ENCODE measurements at regions not wholly inside any gene's neighbourhood (a gene's known extent, or its start where the extent isn't known, plus 50 kb on each side); places are given as distances from the start of the nearest gene placed in this dataset.

DNA sequence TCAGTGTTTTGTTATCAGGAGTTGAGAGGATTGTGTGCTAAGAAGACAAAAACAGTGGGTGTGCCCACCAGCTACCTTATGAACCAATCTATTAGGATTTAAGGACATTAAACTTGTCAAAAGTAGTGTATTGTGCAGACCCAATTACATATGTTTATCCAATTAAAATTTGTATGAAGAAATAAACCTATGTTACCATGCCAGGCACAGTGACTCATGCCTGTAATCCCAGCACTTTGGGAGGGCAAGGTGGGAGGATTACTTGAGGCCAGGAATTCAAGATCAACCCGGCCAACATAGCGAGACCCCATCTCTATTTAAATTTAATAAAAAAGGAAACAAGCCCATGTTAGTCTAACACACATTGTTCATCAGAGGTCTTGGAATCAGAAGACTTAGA lies 162.2 kb downstream of the IRS1 start:
- TF ChIP-seq, protein P1, sequence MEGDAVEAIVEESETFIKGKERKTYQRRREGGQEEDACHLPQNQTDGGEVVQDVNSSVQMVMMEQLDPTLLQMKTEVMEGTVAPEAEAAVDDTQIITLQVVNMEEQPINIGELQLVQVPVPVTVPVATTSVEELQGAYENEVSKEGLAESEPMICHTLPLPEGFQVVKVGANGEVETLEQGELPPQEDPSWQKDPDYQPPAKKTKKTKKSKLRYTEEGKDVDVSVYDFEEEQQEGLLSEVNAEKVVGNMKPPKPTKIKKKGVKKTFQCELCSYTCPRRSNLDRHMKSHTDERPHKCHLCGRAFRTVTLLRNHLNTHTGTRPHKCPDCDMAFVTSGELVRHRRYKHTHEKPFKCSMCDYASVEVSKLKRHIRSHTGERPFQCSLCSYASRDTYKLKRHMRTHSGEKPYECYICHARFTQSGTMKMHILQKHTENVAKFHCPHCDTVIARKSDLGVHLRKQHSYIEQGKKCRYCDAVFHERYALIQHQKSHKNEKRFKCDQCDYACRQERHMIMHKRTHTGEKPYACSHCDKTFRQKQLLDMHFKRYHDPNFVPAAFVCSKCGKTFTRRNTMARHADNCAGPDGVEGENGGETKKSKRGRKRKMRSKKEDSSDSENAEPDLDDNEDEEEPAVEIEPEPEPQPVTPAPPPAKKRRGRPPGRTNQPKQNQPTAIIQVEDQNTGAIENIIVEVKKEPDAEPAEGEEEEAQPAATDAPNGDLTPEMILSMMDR (IDR thresholded peaks at IDR 0.05): no peak
- no peak for TF ChIP-seq POLR2A (IDR thresholded peaks at IDR 0.05)
- 90 to 100% methylated on average over 2 of the region's 2 CpGs for WGBS, 2 donors
- intact Hi-C loops (cut with DNase I): no loop called here

DNA sequence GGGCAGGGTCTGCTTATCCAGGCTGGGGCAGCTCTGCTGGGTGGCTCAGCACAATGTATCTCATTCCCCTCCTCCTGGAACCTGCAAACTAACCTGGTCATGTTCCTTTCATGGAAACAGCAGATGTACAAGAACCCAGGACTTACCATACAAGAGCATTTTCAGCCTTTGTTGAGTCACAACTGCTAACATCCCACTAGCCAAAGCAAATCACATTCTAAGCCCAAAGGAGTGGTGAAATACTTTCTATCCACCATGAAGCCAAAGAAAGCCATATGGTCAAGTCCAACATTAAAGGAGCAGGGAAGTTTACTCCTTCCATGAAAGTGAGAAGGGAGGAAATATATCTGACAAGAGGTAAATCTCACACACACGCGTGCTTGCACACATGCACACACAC lies 163.0 kb downstream of the IRS1 start:
- TF ChIP-seq, protein P1 (IDR thresholded peaks at IDR 0.05): no peak
- no peak for TF ChIP-seq POLR2A (IDR thresholded peaks at IDR 0.05)
- Histone ChIP-seq H3K27me3 (no peaks in the 10 kb centered on the region), H3K36me3 (no peaks in the 10 kb centered on the region), H3K27ac (no peak overlapping the region), H3K4me1 (peaks cover 8 to 9% of the 10 kb centered on the region in 2 donors), H3K4me3 (replicated peaks in 1 of 3) (no peak overlapping the region), H3K9me3 (no peaks in the 10 kb centered on the region)
- 97 to 100% methylated on average over 2 of the region's 2 CpGs for WGBS, 2 donors
- DNase-seq: no peak
- intact Hi-C loops (cut with DNase I): no loop called here

More for the DNA sequence above, 162.2 kb downstream of the IRS1 start:
- DNase-seq: no peak
- H3K27me3 ChIP-seq: no peaks in the 10 kb centered on the region
- no peak overlapping the region for H3K27ac ChIP-seq
- no peaks in the 10 kb centered on the region for H3K9me3 ChIP-seq
- no peak overlapping the region for H3K4me3 ChIP-seq (replicated peaks in 1 of 3)
- H3K36me3 ChIP-seq: no peaks in the 10 kb centered on the region
- H3K4me1 ChIP-seq: peaks cover under 1% of the 10 kb centered on the region in 2 donors

- Histone ChIP-seq H3K4me3 (replicated peaks in 1 of 3) (no peak overlapping the region), H3K9me3 (no peaks in the 10 kb centered on the region), H3K36me3 (no peaks in the 10 kb centered on the region), H3K27me3 (no peaks in the 10 kb centered on the region), H3K4me1 (peaks cover 10% of the 10 kb centered on the region in 2 donors), H3K27ac (no peak overlapping the region)
- intact Hi-C loops (cut with DNase I): no loop called here
- WGBS, 2 donors: 91 to 96% methylated on average over 4 of the region's 4 CpGs
- no peak for DNase-seq
- TF ChIP-seq POLR2A (IDR thresholded peaks at IDR 0.05): no peak
- TF ChIP-seq, protein P1 (IDR thresholded peaks at IDR 0.05): no peak
Measured at GRCh38 chr2:226634943-226635604, 164.5 kb downstream of the IRS1 start.

DNA sequence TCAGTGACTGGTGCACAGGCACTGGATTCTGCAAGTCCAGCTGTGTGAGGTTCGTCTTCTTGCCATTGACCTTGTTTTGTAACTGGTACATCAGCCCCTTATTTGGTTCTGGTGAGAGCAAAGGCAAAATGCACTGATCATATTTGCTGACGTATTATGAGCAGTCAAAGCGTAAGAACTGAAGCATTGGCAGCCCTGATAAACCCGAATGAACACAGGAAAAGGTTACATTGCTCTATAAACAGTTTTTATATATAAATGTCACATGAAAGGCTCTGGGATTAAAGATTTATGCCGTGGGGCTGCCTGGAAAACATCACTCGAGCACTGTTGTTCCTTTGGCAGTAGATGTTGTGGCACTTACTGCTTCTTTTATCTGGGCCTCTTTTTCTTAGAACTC lies 167.9 kb downstream of the IRS1 start:
- 39 to 40% methylated on average over 6 of the region's 6 CpGs for WGBS, 2 donors
- intact Hi-C loops (cut with DNase I): no loop called here
- Histone ChIP-seq H3K36me3 (no peaks in the 10 kb centered on the region), H3K4me3 (replicated peaks in 1 of 3) (no peak overlapping the region), H3K27me3 (no peaks in the 10 kb centered on the region), H3K9me3 (no peaks in the 10 kb centered on the region), H3K4me1 (peaks cover 10 to 13% of the 10 kb centered on the region in 2 donors), H3K27ac (peak overlapping the region; percentile 42 to 64 (median 46))
- TF ChIP-seq, protein P1 (IDR thresholded peaks at IDR 0.05): no peak
- TF ChIP-seq POLR2A (IDR thresholded peaks at IDR 0.05): no peak
- no peak for DNase-seq

DNA sequence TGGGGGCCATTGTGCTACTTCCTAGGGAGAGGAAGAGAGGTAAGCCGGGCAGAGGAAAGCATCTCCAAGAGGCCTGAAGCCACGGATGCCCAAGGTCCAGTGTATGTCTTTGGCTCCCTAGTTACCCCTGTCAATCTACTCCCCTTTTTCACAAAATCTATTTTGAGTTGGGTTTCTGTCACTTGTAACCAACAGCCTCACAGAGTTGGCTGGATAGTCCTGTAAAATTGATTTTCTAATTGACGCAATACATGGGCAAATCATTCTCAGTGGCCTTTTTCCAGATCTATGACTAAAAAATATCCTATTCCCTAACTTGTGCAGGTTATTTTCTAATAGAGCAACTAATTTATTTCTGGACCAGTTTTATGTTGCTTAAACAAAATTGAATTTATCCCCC lies 168.4 kb downstream of the IRS1 start:
- Histone ChIP-seq H3K4me1 (peaks cover 14 to 18% of the 10 kb centered on the region in 2 donors), H3K27ac (peak overlapping the region in 2 of 3 donors; percentile 42 to 64), H3K36me3 (no peaks in the 10 kb centered on the region), H3K9me3 (no peaks in the 10 kb centered on the region), H3K27me3 (no peaks in the 10 kb centered on the region), H3K4me3 (replicated peaks in 1 of 3) (no peak overlapping the region)
- whole genome bisulfite sequencing, 2 donors: 94% methylated on average over 3 of the region's 3 CpGs
- TF ChIP-seq POLR2A (IDR thresholded peaks at IDR 0.05): no peak
- TF ChIP-seq, protein P1 (IDR thresholded peaks at IDR 0.05): no peak
- intact Hi-C loops (cut with DNase I): no loop called here
- DNase-seq: no peak
